D721Med (cell line): ENCODE measurements at regions not wholly inside any gene's neighbourhood (a gene's known extent, or its start where the extent isn't known, plus 50 kb on each side); places are given as distances from the start of the nearest gene placed in this dataset.

Source experiments
- DNase-seq: peaks from one replicate; pipeline ENCODE4 v3.0.0; 2011; ENCODE audit warnings: low spot score; ENCODE audit not compliant: insufficient read length
- FAIRE-seq: peaks from 2 replicates; lab custom pipeline; 2011; peaks lifted over from hg19 to GRCh38; lab: Jason Lieb, UNC
- CTCF ChIP-seq: IDR thresholded peaks from 2 replicates; pipeline ENCODE4 v1.5.1; 2012; ENCODE audit warnings: mild to moderate bottlenecking, control low read depth; ENCODE audit not compliant: insufficient read depth; ENCODE audit errors: missing control alignments

GRCh38 chr1:204758601-204759000 lies 73.1 kb upstream of the LRRN2 start:
- TF ChIP-seq CTCF = no peak
- no peak for FAIRE-seq
- DNase-seq = no peak

- no peak for FAIRE-seq
- DNase-seq = no peak
- no peak for TF ChIP-seq CTCF
Observed at GRCh38 chr1:204760350-204760749, 74.8 kb upstream of the LRRN2 start.

- no peak for TF ChIP-seq CTCF
- DNase-seq (no peak), FAIRE-seq (no peak)
Observed at GRCh38 chr1:204760757-204761156, 75.2 kb upstream of the LRRN2 start.

- FAIRE-seq = peak; percentile 68
- TF ChIP-seq CTCF = peak; percentile 96
- peak; percentile 46 for DNase-seq
Observed at GRCh38 chr1:204763773-204764427, 78.4 kb upstream of the LRRN2 start.

- DNase-seq (no peak), FAIRE-seq (no peak)
- no peak for TF ChIP-seq CTCF
Observed at GRCh38 chr1:204769997-204770396, 84.5 kb upstream of the LRRN2 start.

- DNase-seq = no peak
- no peak for FAIRE-seq
- no peak for TF ChIP-seq CTCF
Observed at GRCh38 chr1:204771358-204771757, 85.8 kb upstream of the LRRN2 start.

GRCh38 chr1:204773246-204773645 lies 87.7 kb upstream of the LRRN2 start:
- TF ChIP-seq CTCF = no peak
- DNase-seq (no peak), FAIRE-seq (no peak)
